IMR-90 (cell line): ENCODE measurements at regions not wholly inside any gene's neighbourhood (a gene's known extent, or its start where the extent isn't known, plus 50 kb on each side); places are given as distances from the start of the nearest gene placed in this dataset.

ENCODE experiments used
- ATAC-seq: fragments of 200-7000 bp; cut with Tn5 transposase; 2 replicates; pipeline ENCODE4 v1.9.1; 2020; ENCODE audit warnings: low read depth, mild to moderate bottlenecking, moderate library complexity
- BruUV-seq: library from RNA; stranded (reverse); fragments of 400-500 nt; replicated peaks from 2 replicates; lab custom pipeline; 2021; lab: Mats Ljungman, UMichigan
- CTCF ChIA-PET: fragments of 300-600 bp; formaldehyde crosslinking; extraction: SDS; loops from one replicate; lab custom pipeline; 2021; ENCODE audit warnings: antibody characterized with exemption; lab: Yijun Ruan, JAX
- POLR2A ChIA-PET: fragments of 300-600 bp; sonication (Branson Sonifier 250); formaldehyde crosslinking; loops from one replicate; lab custom pipeline; 2022; ENCODE audit warnings: antibody characterized with exemption; ENCODE audit not compliant: unreplicated experiment; lab: Charles Lee
- DNase-seq: peaks from one replicate; pipeline ENCODE4 v3.0.0; 2013
- H2AFZ ChIP-seq: replicated peaks from 2 replicates; pipeline ENCODE3; 2013; ENCODE audit warnings: low read length, mild to moderate bottlenecking; ENCODE audit not compliant: poor library complexity
- H2AK5ac ChIP-seq: 2 replicates; pipeline ENCODE4 v1.6.1; 2013; ENCODE audit warnings: low read depth, low read length, inconsistent platforms
- H2AK9ac ChIP-seq: replicated peaks from 2 replicates; pipeline ENCODE3; 2013; ENCODE audit warnings: mild to moderate bottlenecking, low read depth, low read length, moderate library complexity; ENCODE audit not compliant: poor library complexity
- H2BK120ac ChIP-seq: 2 replicates; pipeline ENCODE4 v1.6.1; 2013; ENCODE audit warnings: low read depth, low read length, inconsistent platforms
- H2BK15ac ChIP-seq: 3 replicates; pipeline ENCODE4 v1.6.1; 2013; ENCODE audit warnings: low read depth, low read length, inconsistent platforms
- H2BK20ac ChIP-seq: 2 replicates; pipeline ENCODE4 v1.6.1; 2013; ENCODE audit warnings: low read depth, mild to moderate bottlenecking, inconsistent platforms, low read length, moderate library complexity
- H2BK5ac ChIP-seq: 2 replicates; pipeline ENCODE4 v1.6.1; 2013; ENCODE audit warnings: mild to moderate bottlenecking, low read depth, low read length, inconsistent platforms; ENCODE audit not compliant: poor library complexity, severe bottlenecking
- H3K14ac ChIP-seq: replicated peaks from 2 replicates; pipeline ENCODE4 v1.6.1; 2013; ENCODE audit warnings: low read depth, low read length, inconsistent platforms
- H3K18ac ChIP-seq: 2 replicates; pipeline ENCODE4 v1.6.1; 2013; ENCODE audit warnings: low read depth, low read length, control low read depth
- H3K23ac ChIP-seq: 2 replicates; pipeline ENCODE4 v1.6.1; 2013; ENCODE audit warnings: low read depth, low read length, inconsistent platforms
- H3K27ac ChIP-seq: 2 replicates; pipeline ENCODE4 v1.5.1; 2013; ENCODE audit warnings: mild to moderate bottlenecking, control low read depth, low read length; ENCODE audit not compliant: insufficient read depth
- H3K27me3 ChIP-seq: 2 replicates; pipeline ENCODE4 v1.6.1; 2013; ENCODE audit warnings: low read length; ENCODE audit not compliant: control insufficient read depth, insufficient read depth
- H3K36me3 ChIP-seq: 2 replicates; pipeline ENCODE4 v1.6.1; 2013; ENCODE audit warnings: low read length, mixed read lengths; ENCODE audit not compliant: control insufficient read depth, insufficient read depth
- H3K4ac ChIP-seq: 2 replicates; pipeline ENCODE4 v1.6.1; 2013; ENCODE audit warnings: low read depth, low read length, inconsistent platforms
- H3K4me1 ChIP-seq: 2 replicates; pipeline ENCODE4 v1.6.1; 2013; ENCODE audit warnings: low read length, mixed read lengths; ENCODE audit not compliant: control insufficient read depth, insufficient read depth
- H3K4me2 ChIP-seq: 2 replicates; pipeline ENCODE4 v1.6.1; 2013; ENCODE audit warnings: low read depth, mild to moderate bottlenecking, control low read depth, low read length, moderate library complexity
- H3K4me3 ChIP-seq: 2 replicates; pipeline ENCODE4 v1.5.1; 2013; ENCODE audit warnings: low read depth, mild to moderate bottlenecking, control low read depth, low read length, moderate library complexity; ENCODE audit not compliant: insufficient read depth
- H3K56ac ChIP-seq: 2 replicates; pipeline ENCODE4 v1.6.1; 2013; ENCODE audit warnings: low read length, inconsistent platforms; ENCODE audit not compliant: insufficient read depth; ENCODE audit errors: extremely low read depth
- H3K79me1 ChIP-seq, 2 experiments: 2 replicates each; pipeline ENCODE4 v1.6.1; 2013; ENCODE audit warnings: low read length in 2 of 2, inconsistent platforms in 1 of 2, low read depth in 1 of 2
- H3K9ac ChIP-seq: 2 replicates; pipeline ENCODE4 v1.6.1; 2013; ENCODE audit warnings: low read depth, low read length, control low read depth
- H3K9me1 ChIP-seq: 2 replicates; pipeline ENCODE4 v1.6.1; 2013; ENCODE audit warnings: low read length, inconsistent platforms; ENCODE audit not compliant: insufficient read depth
- H3K9me3 ChIP-seq: 2 replicates; pipeline ENCODE4 v1.6.1; 2013; ENCODE audit warnings: low read length; ENCODE audit not compliant: control insufficient read depth, insufficient read depth
- H4K20me1 ChIP-seq: 2 replicates; pipeline ENCODE4 v1.6.1; 2013; ENCODE audit warnings: low read length, inconsistent platforms; ENCODE audit not compliant: insufficient read depth
- H4K5ac ChIP-seq: 2 replicates; pipeline ENCODE4 v1.6.1; 2013; ENCODE audit warnings: mild to moderate bottlenecking, low read depth, low read length, control low read depth
- H4K8ac ChIP-seq, 2 experiments: 2 replicates each; pipeline ENCODE4 v1.6.1; 2013; ENCODE audit warnings: low read depth in 2 of 2, low read length in 2 of 2, control low read depth in 1 of 2, inconsistent platforms in 1 of 2
- H4K91ac ChIP-seq: 2 replicates; pipeline ENCODE4 v1.6.1; 2013; ENCODE audit warnings: low read depth, low read length, inconsistent platforms; ENCODE audit not compliant: insufficient read depth
- CEBPB ChIP-seq: IDR thresholded peaks from 2 replicates; pipeline ENCODE4 v1.6.1; 2012; ENCODE audit warnings: low read depth, low read length, improper control_type of control experiment
- WGBS, 2 experiments: methylation state at CpG; one replicate each; pipeline versions ENCODE4 v1.1.5 to v1.1.7; 2013; ENCODE audit warnings: missing lambda C conversion rate in 2 of 2; ENCODE audit not compliant: insufficient read length in 1 of 2; ENCODE audit errors: extremely low coverage in 2 of 2; 5-methylcytosine and 5-hydroxymethylcytosine counted together
- dilution Hi-C: fragments of 300-500 bp; cut with HindIII; formaldehyde crosslinking; loops from one replicate; pipeline ENCODE4 v1.14.3; 2018; ENCODE audit warnings: low sequenced_read_pairs; ENCODE audit not compliant: unreplicated experiment
- in situ Hi-C: fragments of 300-500 bp; cut with MboI; formaldehyde crosslinking; loops from 3 replicates; pipeline ENCODE4 v1.14.3; 2019; ENCODE audit warnings: low sequenced_read_pairs, inconsistent platforms, mixed read lengths
- intact Hi-C: fragments of 100-400 bp; cut with micrococcal nuclease; formaldehyde crosslinking; loops from 2 replicates; pipeline ENCODE4 v1.10.0; 2022
- TF ChIP-seq, protein P1 (sequence below): conservative IDR thresholded peaks from 2 replicates; pipeline ENCODE4 v1.5.1; 2012; ENCODE audit warnings: mild to moderate bottlenecking, low read depth, low read length, improper control_type of control experiment

DNA sequence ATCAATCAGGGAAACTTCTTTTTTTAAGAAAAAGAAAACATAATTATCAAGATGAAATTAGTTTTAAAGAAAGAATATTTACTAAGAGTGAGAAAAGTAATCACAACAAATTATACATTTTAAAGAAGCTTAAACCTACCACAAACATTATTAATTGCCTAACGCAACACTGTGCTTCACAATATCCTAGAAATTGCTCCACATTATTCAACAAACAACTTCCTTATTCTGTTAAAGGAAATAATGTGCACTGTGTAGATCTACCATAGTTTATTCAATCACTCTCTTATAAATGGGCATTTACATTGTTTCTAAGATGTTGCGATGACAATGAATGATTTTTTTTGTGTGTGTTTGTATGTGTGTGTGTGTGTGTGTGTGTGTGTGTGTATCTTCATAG lies 525.9 kb upstream of the KCNMB2 start:
- CTCF ChIA-PET, result no interaction called here
- in situ Hi-C loops, result no loop called here

More for the DNA sequence above, 525.9 kb upstream of the KCNMB2 start:
- no peak overlapping the region for H2AK5ac ChIP-seq
- POLR2A ChIA-PET, result interaction anchor here (0.6 kb wide), 1 partner anchor 17 kb away, joined by 4 read pairs; no protein-coding TSS in a partner anchor
- no peak for DNase-seq
- H3K9ac ChIP-seq, result no peak overlapping the region
- TF ChIP-seq CEBPB, result no peak
- TF ChIP-seq, protein P1, sequence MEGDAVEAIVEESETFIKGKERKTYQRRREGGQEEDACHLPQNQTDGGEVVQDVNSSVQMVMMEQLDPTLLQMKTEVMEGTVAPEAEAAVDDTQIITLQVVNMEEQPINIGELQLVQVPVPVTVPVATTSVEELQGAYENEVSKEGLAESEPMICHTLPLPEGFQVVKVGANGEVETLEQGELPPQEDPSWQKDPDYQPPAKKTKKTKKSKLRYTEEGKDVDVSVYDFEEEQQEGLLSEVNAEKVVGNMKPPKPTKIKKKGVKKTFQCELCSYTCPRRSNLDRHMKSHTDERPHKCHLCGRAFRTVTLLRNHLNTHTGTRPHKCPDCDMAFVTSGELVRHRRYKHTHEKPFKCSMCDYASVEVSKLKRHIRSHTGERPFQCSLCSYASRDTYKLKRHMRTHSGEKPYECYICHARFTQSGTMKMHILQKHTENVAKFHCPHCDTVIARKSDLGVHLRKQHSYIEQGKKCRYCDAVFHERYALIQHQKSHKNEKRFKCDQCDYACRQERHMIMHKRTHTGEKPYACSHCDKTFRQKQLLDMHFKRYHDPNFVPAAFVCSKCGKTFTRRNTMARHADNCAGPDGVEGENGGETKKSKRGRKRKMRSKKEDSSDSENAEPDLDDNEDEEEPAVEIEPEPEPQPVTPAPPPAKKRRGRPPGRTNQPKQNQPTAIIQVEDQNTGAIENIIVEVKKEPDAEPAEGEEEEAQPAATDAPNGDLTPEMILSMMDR, result no peak
- no peaks in the 10 kb centered on the region for H3K9me1 ChIP-seq
- no peak overlapping the region for H2BK20ac ChIP-seq
- no peak overlapping the region for H3K27ac ChIP-seq
- no peak overlapping the region for H3K14ac ChIP-seq
- H3K18ac ChIP-seq, result no peak overlapping the region
- no peak overlapping the region for H2BK5ac ChIP-seq
- H2AK9ac ChIP-seq, result no peak overlapping the region
- no TSS peak for BruUV-seq
- no peak overlapping the region for H3K4me3 ChIP-seq
- H4K8ac ChIP-seq, result no peak overlapping the region
- intact Hi-C loops (no loop called here), dilution Hi-C loops (no loop called here)
- no peaks in the 10 kb centered on the region for H3K9me3 ChIP-seq
- H3K56ac ChIP-seq, result no peak overlapping the region
- no peak overlapping the region for H3K23ac ChIP-seq
- H2AFZ ChIP-seq, result no peak overlapping the region
- no peak overlapping the region for H3K4ac ChIP-seq
- no CpG with 5 or more reads among the region's 2 CpGs for WGBS, 2 experiments
- H3K4me2 ChIP-seq, result no peak overlapping the region
- H3K79me1 ChIP-seq, result no peaks in the 10 kb centered on the region
- no peaks in the 10 kb centered on the region for H3K27me3 ChIP-seq
- H4K91ac ChIP-seq, result no peak overlapping the region
- H2BK15ac ChIP-seq, result no peak overlapping the region
- no peaks in the 10 kb centered on the region for H3K36me3 ChIP-seq
- no peak for ATAC-seq
- H2BK120ac ChIP-seq, result no peak overlapping the region
- no peak overlapping the region for H4K5ac ChIP-seq
- H3K4me1 ChIP-seq, result no peaks in the 10 kb centered on the region
- H4K20me1 ChIP-seq, result no peaks in the 10 kb centered on the region
